Body of pancreas (tissue), 4 donors: ENCODE measurements at regions not wholly inside any gene's neighbourhood (a gene's known extent, or its start where the extent isn't known, plus 50 kb on each side); places are given as distances from the start of the nearest gene placed in this dataset.

Experiments used
- CTCF ChIP-seq, 7 experiments: fragments of 450-650 bp in 4 of 7; fragments of 200-600 bp in 3 of 7; sonication (generic) in 3 of 7; IDR thresholded peaks; one replicate each; pipeline ENCODE4 v1.5.1; 2016 to 2019; ENCODE audit warnings: antibody characterized with exemption in 7 of 7
- POLR2A ChIP-seq, 3 donors: fragments of 450-650 bp; IDR thresholded peaks; one replicate each; pipeline ENCODE4 v1.6.1; 2016; ENCODE audit warnings: antibody characterized with exemption in 3 of 3, mild to moderate bottlenecking in 2 of 3

GRCh38 chr15:58296276-58296675 is 135.5 kb upstream of the LIPC start:
- TF ChIP-seq CTCF (IDR thresholded peaks at IDR 0.05), result no peak
- no peak for TF ChIP-seq POLR2A (IDR thresholded peaks at IDR 0.05)
